Endometrium (tissue), 2 donors: ENCODE measurements at regions not wholly inside any gene's neighbourhood (a gene's known extent, or its start where the extent isn't known, plus 50 kb on each side); places are given as distances from the start of the nearest gene placed in this dataset.

Experiments
- FAIRE-seq: peaks from 2 replicates; lab custom pipeline; 2012; peaks lifted over from hg19 to GRCh38; lab: Jason Lieb, UNC
- donor health status: control.
- donor health status: control.

DNA sequence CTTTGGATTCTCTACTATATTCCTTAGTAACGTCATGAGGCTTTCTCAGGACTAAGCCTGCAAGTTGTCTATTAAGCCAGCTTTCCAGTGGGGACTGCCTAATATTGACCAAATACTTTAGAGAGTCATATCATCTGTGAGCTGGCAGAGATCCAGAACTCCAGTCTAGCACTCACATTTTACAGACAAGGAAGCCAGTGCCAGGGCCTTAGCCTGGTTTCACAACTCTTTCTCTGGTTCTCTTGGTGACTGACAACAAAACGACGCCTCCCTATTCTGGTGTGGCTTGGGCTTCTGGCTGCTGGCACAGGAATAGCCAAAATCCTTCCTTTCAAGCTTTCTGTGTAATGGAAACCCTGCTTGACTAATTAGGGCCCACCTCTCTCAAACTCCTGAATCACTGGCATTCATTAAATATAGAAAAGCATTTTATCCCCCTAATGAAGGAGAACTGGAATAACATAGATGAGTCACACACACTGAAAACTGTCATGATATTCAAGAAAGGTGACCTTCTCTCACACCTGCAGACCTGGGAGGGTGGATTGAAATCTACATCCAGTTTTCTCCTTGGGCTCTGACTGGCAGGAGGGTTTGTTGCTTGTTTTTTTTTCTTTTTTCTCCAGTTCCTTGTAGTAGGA is 75.2 kb upstream of the UBL3 start:
- FAIRE-seq, result no peak

DNA sequence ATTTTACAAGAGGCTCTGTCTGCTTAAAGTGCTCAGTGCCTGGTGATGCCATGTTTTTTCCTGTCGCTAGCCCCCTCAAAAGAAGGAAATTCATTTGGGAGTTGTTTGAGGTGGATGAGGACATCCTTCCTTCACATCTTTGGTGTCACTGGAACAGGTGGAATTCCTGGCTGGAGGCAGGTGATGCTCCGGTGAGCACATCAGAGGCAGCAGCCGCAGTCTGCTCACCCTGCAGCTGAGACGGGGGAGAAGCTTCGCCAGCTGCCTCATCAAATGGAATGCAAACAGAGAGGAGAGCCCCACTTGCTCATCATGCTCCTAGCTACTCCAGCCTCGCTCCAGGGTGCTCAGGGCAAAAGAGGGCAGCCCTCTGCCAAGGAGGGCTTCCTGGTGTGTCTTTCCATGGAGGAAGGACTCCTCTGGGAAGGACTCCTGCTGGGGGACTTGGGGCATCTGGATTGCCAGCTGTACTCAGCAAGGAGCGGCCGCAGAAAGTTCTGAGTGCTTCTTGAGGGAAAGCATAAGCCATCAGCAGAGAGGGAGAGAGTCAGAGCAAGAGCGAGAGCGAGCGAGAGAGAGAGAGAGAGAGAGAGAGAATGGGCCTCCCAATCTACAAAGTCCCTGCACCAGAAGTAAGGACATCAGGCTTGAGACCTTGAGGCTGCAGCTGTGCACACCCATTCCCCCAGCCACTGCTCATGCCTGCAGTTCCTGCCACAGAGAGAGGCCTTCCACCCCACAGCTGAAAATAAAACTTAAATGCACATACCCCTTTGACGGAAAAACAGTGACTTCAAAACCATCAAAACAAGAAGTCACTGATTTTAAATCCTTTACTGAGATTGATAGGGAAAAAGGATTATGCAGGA is 74.3 kb upstream of the UBL3 start:
- no peak for FAIRE-seq

DNA sequence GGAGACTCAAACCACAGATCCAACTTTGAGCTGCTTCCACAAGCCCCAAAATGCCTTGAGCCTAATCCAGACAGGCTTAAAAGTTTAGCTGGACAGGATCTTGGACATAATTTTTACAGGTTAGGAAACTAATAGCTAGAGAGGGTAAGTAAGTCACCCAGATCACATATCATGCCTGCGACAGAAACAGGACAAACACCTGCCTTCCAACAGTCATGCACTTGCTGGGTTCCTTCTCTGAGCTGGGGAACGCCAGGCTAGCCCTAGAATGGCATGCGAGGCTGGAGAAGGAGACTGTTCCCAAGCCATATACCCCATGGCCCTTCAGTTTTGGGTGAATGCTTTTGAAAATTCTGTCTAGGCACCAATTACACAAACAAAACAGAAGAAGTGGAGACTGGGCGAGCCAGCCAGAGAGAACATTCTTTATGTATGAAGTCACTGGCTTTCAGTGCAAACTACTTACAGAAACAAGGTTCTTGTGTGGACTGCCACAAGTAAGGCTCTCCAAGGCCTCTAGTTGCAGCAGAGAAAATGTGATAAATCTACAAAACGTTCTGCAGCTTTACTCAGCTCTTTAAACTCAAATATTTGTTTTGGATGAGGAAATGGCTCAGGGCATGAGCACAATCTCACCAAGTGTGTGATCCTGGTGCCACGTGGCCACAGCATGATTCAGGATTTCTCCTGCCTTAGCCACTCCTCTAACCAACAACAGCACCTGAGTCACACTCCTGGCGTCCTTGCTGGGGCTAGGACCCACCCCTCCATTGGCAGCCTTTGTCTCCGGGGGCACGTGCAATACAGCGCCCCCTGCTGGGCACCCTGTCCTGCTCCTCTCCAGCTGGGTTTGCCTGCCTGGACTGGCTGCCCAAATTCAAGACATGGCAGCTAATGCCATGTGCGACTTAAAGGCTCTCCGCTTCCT is 73.4 kb upstream of the UBL3 start:
- FAIRE-seq, result no peak

GRCh38 chr13:29922896-29923295 is 72.5 kb upstream of the UBL3 start:
- FAIRE-seq, result no peak

DNA sequence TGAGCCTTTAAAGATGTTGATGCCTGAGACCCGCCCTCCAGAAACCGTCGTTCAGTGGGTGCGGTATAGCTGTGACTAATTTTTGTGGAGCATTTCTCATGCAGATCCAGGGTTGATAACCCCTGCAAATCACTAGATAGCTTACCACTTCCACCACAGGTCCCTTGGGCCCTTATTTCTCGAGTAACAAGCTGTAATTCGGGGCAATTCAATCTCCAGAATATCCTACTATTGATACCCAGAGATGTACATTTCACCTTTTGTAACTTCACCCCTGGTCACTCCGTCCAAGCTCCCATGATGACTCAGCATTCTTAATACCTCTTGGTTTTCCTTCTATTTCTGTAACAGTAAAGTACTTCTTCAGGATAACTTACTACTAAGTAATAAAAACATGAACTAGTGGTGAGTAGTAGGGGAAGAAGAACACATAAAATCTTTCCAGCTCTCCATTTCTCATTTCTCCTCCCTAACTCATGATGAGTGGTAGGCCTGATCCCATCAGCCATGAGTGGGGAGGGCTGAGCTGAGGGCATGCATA is 71.9 kb upstream of the UBL3 start:
- no peak for FAIRE-seq

DNA sequence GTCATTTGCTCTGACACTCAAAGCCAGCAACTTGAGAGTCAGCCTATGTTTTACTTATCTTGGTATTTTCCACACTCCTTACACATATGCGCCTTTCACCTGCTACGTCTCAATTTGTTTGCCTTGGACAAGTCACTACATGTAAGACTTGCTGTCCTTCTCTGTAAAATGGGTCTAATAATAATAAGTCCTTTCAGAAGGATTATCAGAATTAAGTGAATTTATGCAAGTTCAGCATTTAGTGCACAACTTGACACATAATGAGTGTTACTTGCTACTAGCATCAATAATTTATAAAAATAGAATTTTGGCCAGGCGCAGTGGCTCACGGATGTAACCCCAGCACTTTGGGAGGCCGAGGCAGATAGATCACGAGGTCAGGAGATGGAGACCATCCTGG is 71.1 kb upstream of the UBL3 start:
- no peak for FAIRE-seq

GRCh38 chr13:29920025-29920643 is 69.7 kb upstream of the UBL3 start:
- FAIRE-seq, result no peak

GRCh38 chr13:29918845-29919244 is 68.4 kb upstream of the UBL3 start:
- FAIRE-seq, result no peak

GRCh38 chr13:29917650-29918049 is 67.2 kb upstream of the UBL3 start:
- FAIRE-seq, result no peak

GRCh38 chr13:29914581-29914980 is 64.2 kb upstream of the UBL3 start:
- FAIRE-seq, result no peak

DNA sequence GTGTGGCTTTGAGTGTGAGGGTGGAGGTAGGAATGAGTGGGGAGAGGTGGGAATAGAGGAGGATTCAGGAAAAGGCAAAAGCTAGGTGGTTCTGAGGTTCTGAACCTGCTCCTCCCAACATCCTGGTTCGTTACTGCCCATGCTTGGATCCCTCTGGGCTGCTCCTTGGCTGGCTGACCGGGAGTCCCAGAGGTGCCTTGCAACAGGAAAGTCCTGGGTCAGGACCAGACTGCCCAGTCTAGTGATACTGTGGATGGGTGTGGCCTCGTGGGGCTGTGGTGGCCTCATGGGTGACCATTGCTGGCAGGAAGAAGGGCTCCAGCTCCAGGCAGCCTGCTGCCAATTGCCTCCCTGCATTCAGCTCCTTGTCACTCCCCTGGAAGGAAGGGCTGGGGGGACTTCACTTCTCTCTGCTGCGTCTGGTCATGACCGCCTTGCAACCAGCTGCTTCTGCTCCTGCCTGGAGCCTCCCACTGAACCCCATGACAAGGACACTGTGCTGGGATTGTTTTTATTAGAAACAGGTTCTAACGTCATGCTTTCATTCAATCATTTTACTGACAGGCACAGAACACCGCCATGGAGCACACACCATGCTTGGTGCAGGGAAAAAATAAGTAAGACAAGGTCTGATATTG is 61.5 kb upstream of the UBL3 start:
- FAIRE-seq, result no peak

DNA sequence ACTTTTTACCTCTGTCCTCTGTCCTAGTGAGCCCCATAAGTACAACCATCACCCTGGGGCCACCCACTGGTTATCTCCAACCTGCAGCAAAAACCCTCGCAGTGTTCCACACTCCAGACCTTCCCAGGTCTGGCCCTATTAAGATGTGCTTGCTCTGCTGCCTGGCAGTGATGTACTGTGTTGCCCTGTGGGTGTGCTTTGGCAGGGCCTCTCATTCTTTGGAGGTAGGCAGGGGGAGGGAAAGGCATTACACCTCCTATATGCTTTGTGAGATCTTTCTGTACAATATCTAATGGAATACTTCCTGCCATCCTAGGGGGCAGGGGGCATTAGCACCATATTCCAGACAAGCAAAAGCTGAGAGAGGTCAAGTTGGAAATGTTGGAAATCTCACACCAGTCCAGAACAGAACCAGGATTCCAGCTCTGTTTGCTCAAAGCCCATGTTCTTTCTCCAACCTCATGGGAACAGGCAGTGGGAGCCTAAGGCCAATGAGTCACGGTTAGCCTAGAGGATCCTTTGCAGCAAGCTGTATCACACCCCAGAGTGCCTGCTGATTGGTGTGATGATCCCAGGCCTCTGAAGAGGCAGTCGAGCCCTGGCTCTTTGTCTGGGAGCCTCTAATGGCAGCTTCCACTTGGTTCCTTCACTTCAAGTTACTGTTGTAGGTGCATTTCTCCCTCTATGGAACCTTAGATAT is 59.7 kb upstream of the UBL3 start:
- FAIRE-seq, result no peak

DNA sequence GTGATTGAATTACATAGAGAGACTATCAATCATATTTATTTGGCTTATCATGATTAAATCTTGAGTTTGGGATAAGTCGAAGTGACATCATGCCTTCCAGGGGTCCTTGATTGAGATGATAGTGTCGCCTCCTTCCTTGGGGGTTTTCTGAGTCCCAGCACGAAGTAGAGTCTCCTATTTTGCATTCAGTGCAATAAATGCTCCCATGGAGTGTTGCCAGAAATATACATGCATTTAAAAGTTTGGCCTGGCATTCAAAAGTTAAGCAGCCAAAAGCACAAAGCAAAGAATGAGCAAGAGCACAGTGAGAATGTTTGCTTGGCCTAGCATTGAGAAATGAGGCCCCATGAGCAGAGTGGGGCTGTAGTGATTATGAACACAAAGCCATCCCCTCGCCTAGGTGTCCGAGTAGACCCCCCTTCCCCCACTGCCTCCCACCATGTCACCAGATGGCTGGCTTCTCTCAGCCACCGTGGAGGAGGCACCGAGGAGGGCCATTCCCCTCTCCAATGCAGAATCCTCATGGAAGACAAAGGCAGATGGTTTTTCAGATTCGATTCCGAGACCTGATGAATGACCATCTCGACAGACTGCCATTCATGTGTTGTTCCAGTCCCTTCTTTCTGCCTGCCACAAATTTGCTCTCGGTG is 58.8 kb upstream of the UBL3 start:
- no peak for FAIRE-seq

DNA sequence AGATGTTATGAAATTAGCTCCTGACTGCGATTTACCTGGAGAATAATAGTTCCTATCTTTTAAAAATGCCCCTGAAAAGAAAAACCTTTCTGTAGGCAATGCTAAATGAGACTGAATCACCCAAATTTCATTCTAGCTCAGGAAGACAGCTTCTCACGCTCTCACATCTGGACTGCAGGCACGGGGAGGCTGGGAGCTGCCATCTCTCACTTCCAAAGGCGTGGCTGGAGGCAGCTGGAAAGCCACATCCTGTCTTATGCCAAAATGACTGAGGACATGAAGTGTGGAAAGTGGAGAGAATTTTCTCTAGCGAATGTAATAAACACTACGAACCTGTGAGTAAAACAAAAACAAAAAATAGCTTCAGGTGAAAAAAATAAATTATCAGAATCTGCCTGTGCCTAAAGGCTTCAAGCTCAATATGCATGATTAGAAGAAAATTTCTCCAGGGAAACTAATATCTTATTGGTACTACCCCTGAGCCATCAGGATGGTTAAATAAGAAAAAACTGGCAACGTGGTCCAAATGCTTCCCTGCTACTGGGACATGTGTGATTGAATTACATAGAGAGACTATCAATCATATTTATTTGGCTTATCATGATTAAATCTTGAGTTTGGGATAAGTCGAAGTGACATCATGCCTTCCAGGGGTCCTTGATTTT is 58.1 kb upstream of the UBL3 start:
- peak; percentile 63 for FAIRE-seq

GRCh38 chr13:29907670-29908069 is 57.3 kb upstream of the UBL3 start:
- no peak for FAIRE-seq

GRCh38 chr13:29906432-29907011 is 56.1 kb upstream of the UBL3 start:
- FAIRE-seq, result no peak

DNA sequence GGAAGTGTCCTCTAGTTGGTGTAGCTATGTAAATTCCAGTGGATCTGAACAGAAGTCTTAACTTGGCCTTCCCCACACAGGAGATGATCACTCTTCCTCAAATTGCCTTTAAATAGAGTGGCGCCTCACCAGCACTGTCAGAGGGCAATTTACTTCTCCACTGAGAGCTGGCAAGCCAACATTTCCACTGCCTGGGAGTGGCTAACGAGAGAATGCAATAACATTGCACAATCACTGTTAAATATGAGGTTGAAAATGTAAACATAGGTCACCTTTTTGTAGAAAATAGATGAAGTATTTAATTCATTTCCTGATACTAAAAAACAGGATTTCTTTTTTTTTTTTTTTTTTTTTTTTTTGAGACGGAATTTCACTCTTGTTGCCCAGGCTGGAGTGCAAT is 55.4 kb upstream of the UBL3 start:
- FAIRE-seq, result no peak

- no peak for FAIRE-seq
Measured at GRCh38 chr13:29903996-29904395, 53.6 kb upstream of the UBL3 start.

DNA sequence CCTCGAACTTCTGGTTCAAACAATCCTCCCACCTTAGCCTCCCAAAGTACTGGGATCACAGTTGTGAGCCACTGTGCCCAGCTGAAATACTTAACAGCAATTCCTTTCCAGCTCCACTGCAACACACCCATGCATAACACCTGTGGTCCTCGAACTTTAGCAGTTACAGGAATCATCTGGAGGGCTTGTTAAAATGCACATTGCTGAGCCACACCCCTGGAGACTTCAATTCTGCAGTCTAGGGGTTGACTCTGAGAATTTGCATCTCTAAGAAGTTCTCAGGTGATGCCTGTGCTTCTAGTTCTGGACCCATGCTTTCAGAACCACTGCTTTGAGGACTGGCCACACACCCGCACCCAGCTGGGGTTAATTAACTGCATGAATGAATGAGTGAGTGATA is 53.1 kb upstream of the UBL3 start:
- FAIRE-seq, result no peak
